HCT116 (cell line): ENCODE measurements at regions not wholly inside any gene's neighbourhood (a gene's known extent, or its start where the extent isn't known, plus 50 kb on each side); places are given as distances from the start of the nearest gene placed in this dataset.

Source experiments
- ATAC-seq: fragments of 200-7000 bp; cut with Tn5 transposase; 2 replicates; pipeline ENCODE4 v1.9.1; 2020; ENCODE audit warnings: mild to moderate bottlenecking, moderate library complexity
- BruUV-seq: library from RNA; stranded (reverse); fragments of 400-500 nt; replicated peaks from 2 replicates; lab custom pipeline; 2021; lab: Mats Ljungman, UMichigan
- CTCF ChIA-PET: fragments of 300-600 bp; sonication (Branson Sonifier 250); formaldehyde crosslinking; loops from one replicate; lab custom pipeline; 2021; ENCODE audit warnings: antibody characterized with exemption; lab: Charles Lee
- POLR2A ChIA-PET: fragments of 300-600, 350-600 bp; sonication (Branson Sonifier 250); formaldehyde crosslinking; loops from one replicate; lab custom pipeline; 2021; ENCODE audit warnings: antibody characterized with exemption; lab: Charles Lee
- RAD21 ChIA-PET, 2 experiments: fragments of 300-600 bp; sonication (Branson Sonifier 250); formaldehyde crosslinking; loops; one replicate each; lab custom pipeline; 2023; ENCODE audit warnings: low total read pairs in 2 of 2; ENCODE audit not compliant: uncharacterized antibody in 2 of 2, unreplicated experiment in 2 of 2, low non-redundant PET in 1 of 2; lab: Charles Lee
- DNase-seq: peaks from one replicate; pipeline ENCODE4 v3.0.0-alpha.2; 2010; ENCODE audit warnings: low read depth, low spot score
- H2AFZ ChIP-seq: fragments of 200-600 bp; shearing (Covaris generic), sonication (generic); 2 replicates; pipeline ENCODE4 v1.6.1; 2017; ENCODE audit warnings: low read depth, mixed run types, mixed read lengths, antibody characterized with exemption, low read length; ENCODE audit not compliant: poor library complexity, severe bottlenecking
- H3K27ac ChIP-seq: 2 replicates; pipeline ENCODE4 v1.5.1; 2012; ENCODE audit warnings: low read depth, low read length
- H3K27me3 ChIP-seq: fragments of 200-600 bp; sonication (generic); 2 replicates; pipeline ENCODE4 v1.6.1; 2016; ENCODE audit warnings: mixed run types, low read length, mixed read lengths; ENCODE audit not compliant: insufficient read depth
- H3K36me3 ChIP-seq, 2 experiments: fragments of 200-500 bp in 1 of 2; fragments of 200-600 bp in 1 of 2; sonication (Bioruptor generic) in 1 of 2; sonication (generic) in 1 of 2; 2 replicates each; pipeline versions ENCODE4 v1.5.1 to v1.6.1; 2014 to 2016; ENCODE audit warnings: low read length in 2 of 2, inconsistent platforms in 1 of 2, mixed read lengths in 1 of 2, mixed run types in 1 of 2; ENCODE audit not compliant: insufficient read depth in 2 of 2, control insufficient read depth in 1 of 2
- H3K4me1 ChIP-seq, 2 experiments: fragments of 200-600 bp in 1 of 2; sonication (generic) in 1 of 2; 2 replicates each; pipeline versions ENCODE4 v1.5.1 to v1.6.1; 2012 to 2017; ENCODE audit warnings: low read length in 2 of 2, inconsistent platforms in 1 of 2, mild to moderate bottlenecking in 1 of 2, mixed read lengths in 1 of 2, mixed run types in 1 of 2, moderate library complexity in 1 of 2; ENCODE audit not compliant: insufficient read depth in 2 of 2, control insufficient read depth in 1 of 2
- H3K4me2 ChIP-seq: fragments of 200-600 bp; sonication (generic); 2 replicates; pipeline ENCODE4 v1.6.1; 2017; ENCODE audit warnings: mixed run types, low read length, mixed read lengths
- H3K4me3 ChIP-seq, 2 experiments: fragments of 200-600 bp in 1 of 2; sonication (generic) in 1 of 2; replicated peaks in 1 of 2; 2 replicates each; pipeline ENCODE4 v1.5.1; 2011 to 2016; ENCODE audit warnings: low read length in 2 of 2, control low read depth in 1 of 2, low read depth in 1 of 2, mild to moderate bottlenecking in 1 of 2, mixed read lengths in 1 of 2, mixed run types in 1 of 2
- H3K79me2 ChIP-seq: fragments of 200-600 bp; sonication (generic); 2 replicates; pipeline ENCODE4 v1.6.1; 2017; ENCODE audit warnings: mild to moderate bottlenecking, mixed run types, low read length, moderate library complexity, mixed read lengths; ENCODE audit not compliant: insufficient read depth
- H3K9ac ChIP-seq: fragments of 200-600 bp; sonication (generic); 2 replicates; pipeline ENCODE4 v1.6.1; 2016; ENCODE audit warnings: low read length, mixed read lengths
- H3K9me2 ChIP-seq: fragments of 200-600 bp; sonication (generic), shearing (Covaris generic); 2 replicates; pipeline ENCODE4 v1.6.1; 2017; ENCODE audit warnings: mixed run types, mild to moderate bottlenecking, moderate library complexity; ENCODE audit not compliant: insufficient read depth
- H3K9me3 ChIP-seq, 2 experiments: fragments of 200-500 bp in 1 of 2; fragments of 200-600 bp in 1 of 2; sonication (Bioruptor generic) in 1 of 2; sonication (generic) in 1 of 2; 2 replicates each; pipeline ENCODE4 v1.6.1; 2014 to 2017; ENCODE audit warnings: low read length in 2 of 2, mixed read lengths in 2 of 2, inconsistent platforms in 1 of 2, low read depth in 1 of 2, mild to moderate bottlenecking in 1 of 2, mixed run types in 1 of 2, moderate library complexity in 1 of 2; ENCODE audit not compliant: control insufficient read depth in 1 of 2, insufficient read depth in 1 of 2
- H4K20me1 ChIP-seq: fragments of 200-600 bp; sonication (generic), shearing (Covaris generic); 2 replicates; pipeline ENCODE4 v1.6.1; 2017; ENCODE audit warnings: mixed run types, mild to moderate bottlenecking, moderate library complexity; ENCODE audit not compliant: insufficient read depth
- CEBPB ChIP-seq: IDR thresholded peaks from 2 replicates; pipeline ENCODE4 v1.6.1; 2012; ENCODE audit warnings: low read depth
- EZH2 ChIP-seq: fragments of 200-600 bp; sonication (generic); IDR thresholded peaks from 2 replicates; pipeline ENCODE4 v1.6.1; 2017; ENCODE audit warnings: antibody characterized with exemption, mixed run types
- MAX ChIP-seq: IDR thresholded peaks from 2 replicates; pipeline ENCODE4 v1.6.1; 2012
- TCF7L2 ChIP-seq: IDR thresholded peaks from 2 replicates; pipeline ENCODE4 v1.7.0; 2011; ENCODE audit warnings: borderline replicate concordance, inconsistent platforms; ENCODE audit not compliant: insufficient read depth, insufficient read length; ENCODE audit errors: extremely low read depth
- YY1 ChIP-seq: IDR thresholded peaks from 2 replicates; pipeline ENCODE4 v1.6.1; 2011; ENCODE audit warnings: low read length, low read depth, moderate library complexity, mild to moderate bottlenecking; ENCODE audit not compliant: insufficient replicate concordance; ENCODE audit errors: extremely low read depth
- ZNF274 ChIP-seq: fragments of 200-500 bp; sonication (Bioruptor generic); IDR thresholded peaks from 2 replicates; pipeline ENCODE4 v1.6.1; 2014; ENCODE audit warnings: mild to moderate bottlenecking, low read depth, low read length, inconsistent platforms
- intact Hi-C: fragments of 100-400 bp; cut with micrococcal nuclease; formaldehyde crosslinking; loops from 2 replicates; pipeline ENCODE4 v1.10.0; 2022
- TF ChIP-seq, protein P1 (sequence below), 3 experiments: fragments of 200-600 bp in 1 of 3; sonication (generic) in 1 of 3; IDR thresholded peaks in 2 of 3; conservative IDR thresholded peaks in 1 of 3; 2 replicates each; pipeline ENCODE4 v1.5.1; 2012 to 2017; ENCODE audit warnings: low read depth in 2 of 3, low read length in 2 of 3, antibody characterized with exemption in 1 of 3, borderline replicate concordance in 1 of 3, control low read depth in 1 of 3, mild to moderate bottlenecking in 1 of 3, mixed read lengths in 1 of 3, mixed run types in 1 of 3, moderate library complexity in 1 of 3; ENCODE audit not compliant: insufficient read depth in 1 of 3

DNA sequence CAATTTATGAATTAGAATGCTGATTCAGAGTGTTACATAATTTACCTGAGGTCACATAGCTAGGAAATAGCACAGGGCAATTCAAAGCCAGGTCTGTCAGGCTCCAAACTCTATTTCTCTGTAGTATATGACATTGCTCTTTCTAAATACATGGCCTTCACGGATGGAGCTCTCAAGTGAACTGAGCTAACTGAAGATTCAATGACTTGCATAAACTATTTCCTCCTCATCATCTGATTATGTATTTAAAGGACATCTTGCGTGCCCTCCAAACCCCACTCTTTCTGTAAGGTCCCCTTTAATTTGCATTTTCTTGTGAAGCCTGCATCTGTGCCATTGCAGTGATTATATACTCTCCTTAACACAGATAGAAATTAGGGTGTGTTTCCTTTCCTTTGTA lies 537.4 kb upstream of the VRK2 start:
- Histone ChIP-seq H3K9me3 (no peaks in the 10 kb centered on the region), H3K9me2 (no peaks in the 10 kb centered on the region; the same call in 1 of the 2 replicates), H4K20me1 (no peaks in the 10 kb centered on the region; the same call in 1 of the 2 replicates), H2AFZ (no peak overlapping the region), H3K36me3 (no peaks in the 10 kb centered on the region), H3K27me3 (no peaks in the 10 kb centered on the region), H3K9ac (no peak overlapping the region), H3K4me2 (no peak overlapping the region), H3K4me3 (no peak overlapping the region), H3K79me2 (no peaks in the 10 kb centered on the region), H3K27ac (no peak overlapping the region), H3K4me1 (no peaks in the 10 kb centered on the region)
- BruUV-seq: no TSS peak
- ChIA-PET POLR2A (no interaction called here), RAD21 (no interaction called here), CTCF (no interaction called here)
- DNase-seq (no peak), ATAC-seq (no peak)
- intact Hi-C loops: no loop called here
- no peak for TF ChIP-seq YY1
- no peak for TF ChIP-seq EZH2
- no peak for TF ChIP-seq ZNF274
- TF ChIP-seq TCF7L2: no peak
- no peak for TF ChIP-seq CEBPB
- TF ChIP-seq MAX: no peak
- TF ChIP-seq, all 23 proteins: peak for 0

- no peaks in the 10 kb centered on the region for H3K27me3 ChIP-seq
- ChIA-PET POLR2A (no interaction called here), CTCF (no interaction called here)
- no peaks in the 10 kb centered on the region for H3K9me3 ChIP-seq
- no TSS peak for BruUV-seq
- no peaks in the 10 kb centered on the region for H3K79me2 ChIP-seq
- H3K4me3 ChIP-seq: no peak overlapping the region
- H2AFZ ChIP-seq: no peak overlapping the region
- no peaks in the 10 kb centered on the region; the same call in 1 of the 2 replicates for H4K20me1 ChIP-seq
- no peaks in the 10 kb centered on the region for H3K36me3 ChIP-seq
- intact Hi-C loops: no loop called here
- no peak overlapping the region for H3K9ac ChIP-seq
- TF ChIP-seq, protein P1, sequence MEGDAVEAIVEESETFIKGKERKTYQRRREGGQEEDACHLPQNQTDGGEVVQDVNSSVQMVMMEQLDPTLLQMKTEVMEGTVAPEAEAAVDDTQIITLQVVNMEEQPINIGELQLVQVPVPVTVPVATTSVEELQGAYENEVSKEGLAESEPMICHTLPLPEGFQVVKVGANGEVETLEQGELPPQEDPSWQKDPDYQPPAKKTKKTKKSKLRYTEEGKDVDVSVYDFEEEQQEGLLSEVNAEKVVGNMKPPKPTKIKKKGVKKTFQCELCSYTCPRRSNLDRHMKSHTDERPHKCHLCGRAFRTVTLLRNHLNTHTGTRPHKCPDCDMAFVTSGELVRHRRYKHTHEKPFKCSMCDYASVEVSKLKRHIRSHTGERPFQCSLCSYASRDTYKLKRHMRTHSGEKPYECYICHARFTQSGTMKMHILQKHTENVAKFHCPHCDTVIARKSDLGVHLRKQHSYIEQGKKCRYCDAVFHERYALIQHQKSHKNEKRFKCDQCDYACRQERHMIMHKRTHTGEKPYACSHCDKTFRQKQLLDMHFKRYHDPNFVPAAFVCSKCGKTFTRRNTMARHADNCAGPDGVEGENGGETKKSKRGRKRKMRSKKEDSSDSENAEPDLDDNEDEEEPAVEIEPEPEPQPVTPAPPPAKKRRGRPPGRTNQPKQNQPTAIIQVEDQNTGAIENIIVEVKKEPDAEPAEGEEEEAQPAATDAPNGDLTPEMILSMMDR (IDR thresholded peaks at IDR 0.05 in 2 of 3, conservative IDR thresholded peaks at IDR 0.05 in 1 of 3; ENCODE audit: borderline replicate concordance in 1 of 3, insufficient read depth in 1 of 3, low read depth in 2 of 3, low read length in 2 of 3): 0 out of 6 replicates have a peak, but pooled peaks of 1 of the 3 experiments have one; percentile 12
- TF ChIP-seq TCF7L2: no peak
- TF ChIP-seq, all 23 proteins: peak for 1
- RAD21 ChIA-PET: no interaction called here
- no peak overlapping the region for H3K27ac ChIP-seq
- no peaks in the 10 kb centered on the region; the same call in 1 of the 2 replicates for H3K9me2 ChIP-seq
- ATAC-seq (peak; percentile 53; the same call in 1 of the 2 replicates), DNase-seq (no peak)
- H3K4me1 ChIP-seq: no peaks in the 10 kb centered on the region
- no peak overlapping the region for H3K4me2 ChIP-seq
Measured at GRCh38 chr2:57510704-57511103, 535.9 kb upstream of the VRK2 start.
